ENCODE measurements at regions not wholly inside any gene's neighbourhood (a gene's known extent, or its start where the extent isn't known, plus 50 kb on each side); places are given as distances from the start of the nearest gene placed in this dataset.

GRCh38 chr1:55692726-55693125 lies 477.6 kb upstream of the USP24 start:
- no peak for DNase-seq

DNA sequence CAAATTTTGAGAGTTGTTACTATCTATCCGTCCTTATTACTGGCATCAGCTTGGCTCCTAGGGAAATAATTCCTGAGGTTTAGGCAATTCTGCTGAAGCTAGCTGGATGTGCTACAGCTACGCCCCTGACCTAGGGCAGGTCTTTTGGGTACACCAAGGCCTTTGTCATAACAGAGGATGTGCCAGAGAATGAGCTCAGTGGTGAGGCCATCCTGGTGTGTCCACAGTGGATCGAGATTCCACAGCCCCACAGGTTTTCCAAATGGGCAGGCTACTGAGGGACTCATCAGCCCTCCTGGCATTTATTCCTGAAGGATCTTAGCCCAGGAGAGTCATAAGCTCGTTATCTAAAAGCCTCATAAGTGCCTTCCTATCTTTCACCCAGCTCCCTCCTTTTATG lies 475.2 kb upstream of the USP24 start:
- DNase-seq, result no peak

- no peak for DNase-seq
Measured at GRCh38 chr1:55689800-55690199, 474.6 kb upstream of the USP24 start.

DNA sequence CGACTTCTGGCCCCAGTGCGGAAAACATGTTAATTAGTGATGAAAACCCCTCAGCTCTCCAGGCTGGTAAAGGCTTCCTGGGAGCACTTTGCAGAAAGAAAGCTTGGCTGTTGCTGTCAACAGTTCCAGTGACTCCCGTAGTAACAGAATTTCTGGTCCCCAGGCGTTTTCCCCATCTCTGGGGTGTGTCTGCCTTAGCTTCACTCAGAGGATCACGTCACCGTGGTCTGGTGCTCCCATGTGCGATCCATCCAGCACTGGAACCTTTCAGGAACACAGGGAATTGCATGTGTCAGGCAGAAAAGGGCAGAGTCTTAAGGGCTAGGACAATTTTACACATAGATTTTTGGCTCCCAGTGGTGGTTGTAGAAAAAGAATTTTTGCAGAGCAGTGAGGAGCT lies 470.4 kb upstream of the USP24 start:
- no peak for DNase-seq

- DNase-seq, result no peak
Measured at GRCh38 chr1:55684131-55684650, 469.0 kb upstream of the USP24 start.

GRCh38 chr1:55682198-55682597 lies 467.0 kb upstream of the USP24 start:
- no peak for DNase-seq

DNA sequence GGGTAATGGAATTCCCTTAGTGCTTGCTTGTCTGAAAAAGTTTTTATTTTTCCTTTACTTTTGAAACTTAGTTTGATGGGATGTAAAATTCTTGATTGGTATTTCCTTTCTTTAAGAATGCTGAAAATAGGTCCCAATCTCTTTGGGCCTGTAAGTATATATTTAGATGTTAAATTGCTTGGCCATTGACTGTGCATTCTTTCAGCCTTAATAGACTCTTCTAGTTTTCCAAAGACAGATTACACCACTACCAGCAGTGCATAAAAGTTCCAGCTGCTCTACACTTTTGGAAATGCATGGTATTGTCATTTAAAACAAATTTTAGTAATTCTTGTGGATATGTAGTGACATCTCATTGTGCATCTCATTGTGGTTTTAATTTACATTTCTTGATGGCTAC lies 464.8 kb upstream of the USP24 start:
- DNase-seq, result no peak

DNA sequence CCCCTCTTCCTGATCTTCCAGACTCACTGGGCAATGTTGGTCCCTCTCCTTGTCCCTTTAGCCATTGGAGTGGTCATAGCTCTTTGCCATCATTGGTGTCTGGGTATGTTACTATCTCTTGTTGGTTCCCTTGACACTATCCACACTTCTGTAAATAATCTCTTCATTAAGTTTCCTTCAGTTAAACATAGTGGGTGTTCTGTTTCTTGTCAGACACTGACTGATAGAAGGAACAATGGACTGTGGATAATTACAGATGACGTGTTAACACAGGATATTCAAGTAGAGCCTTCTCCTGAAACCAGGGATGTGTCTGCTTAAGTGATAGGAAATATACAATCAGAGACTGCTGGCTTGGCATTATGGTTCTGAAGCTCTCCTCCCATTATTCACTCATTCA lies 458.3 kb upstream of the USP24 start:
- no peak for DNase-seq

DNA sequence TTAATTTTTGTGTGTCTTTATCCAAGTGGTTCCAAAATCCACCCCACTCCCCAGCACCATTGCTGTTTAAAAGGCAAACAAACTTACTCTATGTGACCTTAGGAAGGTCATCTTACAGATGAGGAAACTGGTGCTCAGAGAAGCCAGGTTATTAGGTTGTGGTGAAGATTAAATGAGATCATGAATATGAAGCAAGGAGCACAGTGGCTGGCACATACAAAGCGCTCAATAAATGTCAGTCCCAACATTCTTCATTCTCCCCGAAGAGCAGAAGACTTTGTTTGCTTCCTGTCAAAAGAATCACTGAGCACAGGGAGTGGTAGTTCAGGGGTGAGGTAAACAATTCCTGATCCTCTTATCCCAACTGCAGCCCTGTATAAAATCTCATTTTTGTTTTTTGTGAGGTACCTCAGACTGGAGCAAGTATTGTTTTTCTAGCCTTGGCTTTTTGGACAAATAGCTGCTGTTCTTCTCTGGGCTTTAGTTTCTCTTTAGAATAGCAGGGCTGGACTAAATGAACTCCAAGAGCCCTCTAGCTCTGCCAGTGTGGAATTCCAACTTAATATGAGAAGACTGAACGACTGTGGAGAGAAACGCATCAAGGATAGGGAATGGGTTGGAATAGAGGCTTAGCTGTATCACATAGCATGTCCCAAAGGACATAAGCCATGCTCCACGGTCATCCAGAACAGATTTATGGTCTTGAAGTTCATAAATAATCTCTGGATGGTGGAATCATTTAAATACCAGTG lies 455.3 kb upstream of the USP24 start:
- DNase-seq, result no peak

GRCh38 chr1:55669293-55669692 lies 454.1 kb upstream of the USP24 start:
- no peak for DNase-seq

DNA sequence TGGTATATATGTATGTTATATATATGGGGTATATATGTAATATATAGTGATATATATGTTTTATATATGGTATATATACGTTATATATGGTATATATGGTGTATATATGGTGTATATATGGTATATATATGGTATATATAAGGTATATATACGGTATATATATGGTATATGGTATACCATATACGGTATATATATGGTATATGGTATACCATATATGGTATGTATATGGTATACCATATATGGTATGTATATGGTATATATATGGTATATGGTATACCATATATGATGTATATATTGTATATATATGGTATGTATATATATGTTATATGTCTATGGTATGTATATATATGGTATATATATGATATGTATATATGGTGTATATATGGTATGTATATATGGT lies 447.7 kb upstream of the USP24 start:
- no peak for DNase-seq

- no peak for DNase-seq
Measured at GRCh38 chr1:55658917-55659316, 443.8 kb upstream of the USP24 start.

GRCh38 chr1:55654750-55655149 lies 439.6 kb upstream of the USP24 start:
- DNase-seq, result no peak

DNA sequence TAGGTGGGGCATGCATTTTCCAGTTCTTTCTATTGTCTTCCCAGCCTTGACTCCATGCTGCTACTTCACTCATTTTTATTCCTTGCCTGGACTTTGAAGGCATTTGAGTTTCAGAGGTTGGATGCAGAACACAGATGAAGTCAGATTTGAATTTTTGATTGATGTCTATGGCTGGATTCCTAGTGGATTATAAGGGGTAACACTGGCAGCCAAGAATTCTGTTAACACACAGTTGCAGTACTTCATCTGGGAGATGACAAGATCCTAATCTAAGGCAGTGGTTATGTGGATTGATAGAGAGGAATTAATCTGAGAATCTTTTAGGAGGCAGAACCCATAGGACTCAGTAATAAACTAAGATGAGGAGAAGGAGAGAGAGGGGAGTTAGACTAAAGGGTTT lies 439.0 kb upstream of the USP24 start:
- DNase-seq, result no peak

- DNase-seq, result no peak
Measured at GRCh38 chr1:55650444-55650843, 435.3 kb upstream of the USP24 start.

GRCh38 chr1:55646181-55646580 lies 431.0 kb upstream of the USP24 start:
- DNase-seq, result no peak

DNA sequence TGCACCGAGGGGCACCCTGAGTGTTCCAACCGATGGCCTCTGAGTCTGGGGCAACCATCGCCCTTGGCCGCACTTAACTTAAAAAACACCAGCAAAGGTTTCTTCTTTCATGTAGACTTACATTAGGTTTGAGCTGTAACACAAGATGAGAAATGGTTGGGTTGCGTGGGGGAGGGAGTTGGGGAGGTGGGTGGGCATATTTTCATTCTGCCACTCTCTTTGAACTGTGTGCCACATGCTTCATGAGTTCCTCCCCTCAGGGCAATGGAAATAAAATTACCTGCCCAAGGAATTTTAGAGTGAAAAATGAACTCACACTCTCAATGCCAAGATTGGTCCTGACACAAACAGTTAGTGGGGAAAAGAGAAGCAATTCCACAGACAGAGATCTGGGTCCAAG lies 430.1 kb upstream of the USP24 start:
- no peak for DNase-seq

- no peak for DNase-seq
Measured at GRCh38 chr1:55641947-55642346, 426.8 kb upstream of the USP24 start.

GRCh38 chr1:55640708-55641473 lies 425.7 kb upstream of the USP24 start:
- peak; percentile 24 for DNase-seq

GRCh38 chr1:55639526-55639925 lies 424.4 kb upstream of the USP24 start:
- DNase-seq, result no peak

GRCh38 chr1:55639051-55639450 lies 423.9 kb upstream of the USP24 start:
- DNase-seq, result no peak

- no peak for DNase-seq
Measured at GRCh38 chr1:55636696-55637095, 421.5 kb upstream of the USP24 start.

DNA sequence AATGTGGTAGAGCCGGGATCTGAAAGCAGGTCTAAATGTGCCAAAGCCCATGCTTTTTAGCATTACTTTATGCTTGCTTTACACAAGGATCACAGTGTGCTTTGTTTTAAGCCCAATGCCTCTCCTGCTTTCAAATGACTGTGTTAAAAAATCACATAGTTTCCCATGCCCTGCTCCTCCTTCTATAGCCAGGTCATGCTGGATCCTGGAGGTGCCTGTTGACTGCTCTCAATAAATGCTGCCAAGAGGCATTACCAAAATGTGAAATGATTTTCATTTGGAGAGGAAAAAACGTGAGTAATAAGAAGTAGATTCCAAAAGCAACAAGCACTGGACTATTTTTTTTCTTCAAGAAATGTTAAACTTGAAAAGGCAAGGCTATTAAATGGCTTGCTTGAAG lies 420.7 kb upstream of the USP24 start:
- DNase-seq, result no peak

DNA sequence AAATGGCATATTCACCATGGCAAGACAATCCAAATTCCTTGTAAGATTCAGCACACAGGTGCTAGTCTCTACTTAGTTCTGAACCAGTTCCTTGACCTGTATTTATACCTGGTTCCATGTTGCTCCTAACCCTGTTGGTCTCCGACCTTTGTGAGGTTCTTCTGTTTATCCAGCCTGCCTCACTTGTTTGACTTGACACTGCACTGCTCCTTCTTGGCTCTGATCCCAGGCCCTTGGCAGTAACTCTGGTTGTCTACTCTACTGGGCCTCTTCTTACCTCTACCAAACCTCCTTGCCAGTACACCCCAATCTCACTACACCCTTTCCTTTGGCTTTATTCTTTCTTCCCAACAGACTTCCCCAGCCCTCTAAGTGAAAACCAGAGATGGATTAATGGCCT lies 419.4 kb upstream of the USP24 start:
- no peak for DNase-seq

All from CD4-positive, alpha-beta T cell treated with Interleukin-12 subunit alpha and Interleukin-12 subunit beta, for 1 hour (primary cell).